ENCODE measurements at regions not wholly inside any gene's neighbourhood (a gene's known extent, or its start where the extent isn't known, plus 50 kb on each side); places are given as distances from the start of the nearest gene placed in this dataset.

GRCh38 chr18:6653880-6654279 is 75.6 kb upstream of the ARHGAP28 start:
- no peak for TF ChIP-seq CTCF (IDR thresholded peaks at IDR 0.05; ENCODE audit: low read depth, low read length, poor library complexity, severe bottlenecking)
- TF ChIP-seq EZH2phosphoT487 (IDR thresholded peaks at IDR 0.05; ENCODE audit: borderline replicate concordance, low read length) = no peak

Measured in DOHH2 (cell line).